Right cardiac atrium (tissue), 5 donors: ENCODE measurements at regions not wholly inside any gene's neighbourhood (a gene's known extent, or its start where the extent isn't known, plus 50 kb on each side); places are given as distances from the start of the nearest gene placed in this dataset.

Experiments used
- ATAC-seq, 2 donors: fragments of 200-7000 bp; cut with Tn5 transposase; one replicate each; pipeline versions ENCODE4 v1.8.0 to v1.9.1; 2020; ENCODE audit warnings: moderate library complexity in 2 of 2, mild to moderate bottlenecking in 1 of 2
- DNase-seq, 3 donors: peaks; one replicate each; pipeline ENCODE4 v3.0.0-alpha.2; 2020
- H3K27ac ChIP-seq: one replicate; pipeline ENCODE4 v1.5.1; 2013; ENCODE audit warnings: mild to moderate bottlenecking, low read length, control low read depth, moderate library complexity
- H3K27me3 ChIP-seq: one replicate; pipeline ENCODE4 v1.6.1; 2013; ENCODE audit not compliant: control insufficient read depth, insufficient read depth
- H3K4me1 ChIP-seq: one replicate; pipeline ENCODE4 v1.6.1; 2013; ENCODE audit warnings: low read length; ENCODE audit not compliant: control insufficient read depth, insufficient read depth
- H3K4me3 ChIP-seq: one replicate; pipeline ENCODE4 v1.5.1; 2013; ENCODE audit warnings: low read length, control low read depth
- H3K9me3 ChIP-seq: one replicate; pipeline ENCODE4 v1.6.1; 2013; ENCODE audit warnings: low read length; ENCODE audit not compliant: control insufficient read depth
- WGBS: extraction: QIAGEN DNeasy Blood & Tissue Kit; methylation state at CpG from one replicate; pipeline ENCODE4 v1.1.7; 2013; 5-methylcytosine and 5-hydroxymethylcytosine counted together
- intact Hi-C, 4 donors: fragments of 100-400 bp; cut with DNase I; formaldehyde crosslinking; loops; one replicate each; pipeline versions ENCODE4 v1.11.0 to v1.14.0; 2022 to 2023
- donor health status: healthy with polysubstance abuse.
- donor health status: DM: no; HTN: yes; CAD: no.
- donor health status: DM: no; HTN: no; CAD: no.
- donor health status: DM: no; HTN: yes; CAD: no; lungs with severe emphysema.
- donor health status: DM: yes; HTN: yes; CAD: no.

GRCh38 chr16:35221482-35222185, 1762.2 kb downstream of the TP53TG3F start:
- DNase-seq (no peak), ATAC-seq (no peak)
- 82% methylated on average over 32 of the region's 32 CpGs for WGBS
- Histone ChIP-seq H3K9me3 (no peaks in the 10 kb centered on the region), H3K27me3 (no peaks in the 10 kb centered on the region), H3K4me1 (no peaks in the 10 kb centered on the region), H3K4me3 (no peak overlapping the region), H3K27ac (no peak overlapping the region)
- intact Hi-C loops, result no loop called here

DNA sequence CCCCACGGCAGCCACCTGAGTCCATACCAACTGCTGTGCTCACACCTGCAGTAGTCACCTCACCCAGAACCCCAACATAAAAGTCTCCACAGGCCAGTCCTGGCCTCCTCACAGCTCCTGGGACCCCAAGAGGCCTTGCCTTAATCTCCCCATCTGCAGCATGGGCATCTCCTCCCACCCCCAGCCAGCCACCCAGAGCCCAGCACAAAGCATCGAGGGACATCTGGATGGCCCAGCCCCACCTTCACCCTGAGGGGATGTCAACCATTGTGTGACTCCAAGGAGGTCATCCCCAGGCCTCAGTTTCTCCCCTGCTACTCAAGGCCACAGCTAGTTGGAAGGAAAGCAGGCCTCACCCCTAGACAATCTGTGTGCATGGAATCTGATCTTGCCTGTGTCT, 1775.3 kb downstream of the TP53TG3F start:
- no peaks in the 10 kb centered on the region for H3K4me1 ChIP-seq
- H3K4me3 ChIP-seq, result no peak overlapping the region
- 59% methylated on average over 2 of the region's 2 CpGs for WGBS
- intact Hi-C loops, result no loop called here
- no peak overlapping the region for H3K27ac ChIP-seq
- ATAC-seq, result no peak
- no peak for DNase-seq
- peaks cover 3% of the 10 kb centered on the region for H3K9me3 ChIP-seq
- no peaks in the 10 kb centered on the region for H3K27me3 ChIP-seq

DNA sequence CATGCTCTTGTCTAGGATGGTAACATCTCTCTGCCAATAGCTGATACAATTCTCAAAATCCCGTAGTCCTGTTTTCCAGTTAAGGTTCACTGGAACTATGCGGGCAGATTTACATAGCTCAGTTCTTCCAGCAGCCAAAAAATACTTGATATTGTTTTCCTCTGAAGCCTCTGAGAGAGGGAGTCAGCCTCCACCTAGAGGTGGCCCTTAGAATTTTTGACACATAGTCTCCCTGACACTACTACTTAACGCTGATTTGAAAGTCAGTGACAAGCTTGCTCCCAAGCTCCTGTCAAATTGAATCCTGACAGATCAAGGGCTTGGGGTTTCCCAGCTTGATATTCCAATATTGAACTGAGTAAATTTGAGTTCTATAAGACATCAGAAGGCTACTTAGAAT, 1780.1 kb downstream of the TP53TG3F start:
- no peak for ATAC-seq
- DNase-seq, result no peak
- intact Hi-C loops, result no loop called here
- Histone ChIP-seq H3K4me1 (no peaks in the 10 kb centered on the region), H3K9me3 (no peaks in the 10 kb centered on the region), H3K27me3 (no peaks in the 10 kb centered on the region), H3K4me3 (no peak overlapping the region), H3K27ac (no peak overlapping the region)
- 72% methylated on average over 3 of the region's 3 CpGs for WGBS

GRCh38 chr16:35249051-35249450, 1789.6 kb downstream of the TP53TG3F start:
- H3K27me3 ChIP-seq, result no peaks in the 10 kb centered on the region
- H3K4me3 ChIP-seq, result no peak overlapping the region
- WGBS, result 8% methylated on average over 1 of the region's 1 CpG
- H3K4me1 ChIP-seq, result no peaks in the 10 kb centered on the region
- intact Hi-C loops, result no loop called here
- ATAC-seq, result no peak
- DNase-seq, result no peak
- no peak overlapping the region for H3K27ac ChIP-seq
- no peaks in the 10 kb centered on the region for H3K9me3 ChIP-seq

DNA sequence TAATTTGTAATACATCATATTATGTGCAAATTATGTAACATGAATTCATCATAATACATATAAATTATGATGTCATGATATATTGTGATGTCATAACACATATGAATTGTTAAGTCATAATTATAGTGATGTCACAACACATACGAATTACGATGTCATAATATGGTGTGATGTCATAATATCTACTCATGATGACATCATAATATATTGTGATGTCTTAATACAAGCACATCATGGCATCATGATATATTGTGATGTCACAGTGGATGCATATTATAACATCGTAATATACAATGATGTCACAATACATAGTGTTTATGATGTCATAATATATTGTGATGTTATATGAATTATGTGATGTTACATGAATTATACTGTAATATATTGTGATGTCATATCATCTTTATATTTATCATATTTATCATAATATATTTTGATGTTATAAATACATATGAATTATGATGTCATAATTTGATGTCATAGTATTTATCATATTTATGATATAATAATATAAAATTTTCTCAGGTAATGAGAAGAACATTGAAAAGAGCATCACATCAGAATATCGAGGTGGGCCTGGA, 1793.0 kb downstream of the TP53TG3F start:
- DNase-seq, result no peak
- Histone ChIP-seq H3K27me3 (no peaks in the 10 kb centered on the region), H3K4me1 (no peaks in the 10 kb centered on the region), H3K9me3 (no peaks in the 10 kb centered on the region), H3K27ac (no peak overlapping the region), H3K4me3 (no peak overlapping the region)
- intact Hi-C loops, result no loop called here
- WGBS, result 78% methylated on average over 4 of the region's 4 CpGs
- ATAC-seq, result no peak

DNA sequence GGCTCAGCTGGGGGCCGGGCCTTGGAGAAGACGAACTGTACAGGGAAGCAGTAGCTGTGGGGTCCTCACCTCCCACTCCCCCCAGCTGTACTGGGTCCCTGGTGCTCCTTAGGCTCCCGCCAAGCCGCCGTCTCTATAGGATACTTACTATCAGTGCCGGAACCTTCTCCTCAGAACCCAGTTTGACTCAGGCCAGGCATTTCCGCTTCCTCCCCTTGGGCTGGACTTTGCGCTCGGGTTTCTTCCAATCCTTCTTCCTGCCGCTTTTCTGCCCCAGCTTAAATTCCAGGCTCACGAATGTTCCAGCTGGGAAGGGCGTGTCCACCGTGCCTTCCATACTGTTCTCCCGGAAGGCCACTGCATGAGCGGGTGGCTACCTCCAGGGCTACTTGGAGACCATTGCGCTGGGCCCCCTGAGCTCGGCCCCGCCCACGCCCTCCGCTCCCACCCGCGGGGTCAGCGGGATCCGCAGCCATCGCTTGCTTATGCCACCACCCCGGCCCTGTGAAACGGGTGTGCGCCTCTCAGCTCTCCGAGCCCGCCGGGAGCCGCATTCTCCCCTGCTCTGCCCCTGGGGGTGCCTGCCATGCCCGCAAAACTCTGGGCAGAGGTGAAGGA, 1795.9 kb downstream of the TP53TG3F start:
- H3K4me3 ChIP-seq, result no peak overlapping the region
- ATAC-seq (no peak), DNase-seq (no peak)
- intact Hi-C loops, result no loop called here
- 48% methylated on average over 33 of the region's 33 CpGs for WGBS
- no peaks in the 10 kb centered on the region for H3K27me3 ChIP-seq
- H3K9me3 ChIP-seq, result no peaks in the 10 kb centered on the region
- no peaks in the 10 kb centered on the region for H3K4me1 ChIP-seq
- H3K27ac ChIP-seq, result no peak overlapping the region

GRCh38 chr16:35255816-35256215, 1796.4 kb downstream of the TP53TG3F start:
- no peaks in the 10 kb centered on the region for H3K4me1 ChIP-seq
- H3K27ac ChIP-seq, result no peak overlapping the region
- no peaks in the 10 kb centered on the region for H3K27me3 ChIP-seq
- WGBS, result 41% methylated on average over 11 of the region's 11 CpGs
- no peaks in the 10 kb centered on the region for H3K9me3 ChIP-seq
- DNase-seq (no peak), ATAC-seq (no peak)
- H3K4me3 ChIP-seq, result no peak overlapping the region
- intact Hi-C loops, result no loop called here

DNA sequence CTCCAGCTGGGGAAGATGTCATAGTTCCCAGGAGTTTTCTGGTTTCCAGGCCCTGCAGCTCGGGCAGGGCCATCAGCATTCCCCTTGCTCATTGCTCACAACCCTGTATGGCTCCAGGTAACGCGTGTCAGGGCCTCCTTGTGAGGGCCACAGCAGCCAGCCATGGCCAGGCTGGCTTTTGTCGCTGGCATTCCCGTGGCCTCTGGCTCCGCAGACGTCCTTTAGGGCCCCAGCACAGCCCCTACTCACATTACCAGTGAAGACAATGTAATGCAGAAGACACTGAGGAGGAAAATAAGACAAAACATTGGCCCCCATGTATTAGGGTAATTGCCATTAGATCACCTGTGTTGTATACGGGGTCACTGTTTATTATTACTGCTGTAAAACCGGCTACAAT, 1799.0 kb downstream of the TP53TG3F start:
- intact Hi-C loops, result no loop called here
- H3K27me3 ChIP-seq, result no peaks in the 10 kb centered on the region
- no peaks in the 10 kb centered on the region for H3K4me1 ChIP-seq
- DNase-seq, result no peak
- H3K27ac ChIP-seq, result no peak overlapping the region
- WGBS, result 65% methylated on average over 9 of the region's 9 CpGs
- ATAC-seq, result no peak
- no peaks in the 10 kb centered on the region for H3K9me3 ChIP-seq
- no peak overlapping the region for H3K4me3 ChIP-seq

DNA sequence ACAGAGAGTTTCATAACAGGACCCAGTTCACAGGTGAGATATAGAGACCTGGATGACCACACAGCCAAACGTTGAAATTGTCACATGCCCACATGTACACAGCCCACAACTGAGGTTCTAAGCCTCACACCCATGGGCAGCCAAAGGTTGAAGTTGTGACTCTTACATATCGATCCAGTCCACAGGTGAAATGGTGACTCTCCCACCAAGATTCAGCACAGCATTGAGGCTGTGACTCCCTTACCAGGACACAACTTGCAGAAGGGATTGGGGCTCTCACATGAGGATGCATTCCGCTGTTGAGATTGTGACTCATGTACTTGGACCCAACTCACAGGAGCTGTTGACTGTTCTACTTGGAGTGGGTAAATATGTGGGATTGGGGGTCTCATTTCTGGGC, 1836.4 kb downstream of the TP53TG3F start:
- no peaks in the 10 kb centered on the region for H3K9me3 ChIP-seq
- 47% methylated on average over 3 of the region's 3 CpGs for WGBS

DNA sequence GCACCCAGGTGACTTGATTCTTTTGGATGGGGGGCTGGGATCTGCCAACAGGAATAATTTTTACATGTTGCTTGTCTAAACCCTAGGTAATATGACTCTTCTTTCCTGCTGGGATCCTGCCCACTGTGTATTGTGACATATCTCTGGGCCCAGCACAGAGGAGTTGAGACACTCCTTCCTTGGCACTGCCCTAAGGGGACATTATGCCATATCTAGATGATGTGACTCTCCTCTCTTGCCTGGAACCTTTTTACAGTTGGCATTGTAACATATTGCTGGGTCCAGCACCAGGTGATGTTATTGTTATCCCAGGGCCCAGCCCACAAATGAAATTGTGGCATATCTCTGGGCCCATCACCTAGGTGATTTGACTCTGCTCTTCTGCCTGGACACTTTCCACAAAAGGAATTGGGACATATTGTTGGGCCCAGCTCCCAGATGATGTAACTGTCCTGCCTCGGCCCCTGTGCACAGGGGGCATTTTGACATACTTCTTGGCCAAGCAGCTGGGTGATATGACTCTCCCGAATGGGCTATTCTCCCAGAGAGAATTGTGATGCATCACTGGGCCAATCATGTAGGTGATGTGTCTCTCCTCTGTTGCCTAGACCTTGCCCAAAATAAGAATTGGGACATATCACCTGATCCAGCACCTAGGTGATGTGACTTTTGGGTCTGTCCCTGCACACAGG, 1837.7 kb downstream of the TP53TG3F start:
- H3K27ac ChIP-seq, result no peak overlapping the region
- DNase-seq, result no peak
- no peaks in the 10 kb centered on the region for H3K9me3 ChIP-seq
- no peaks in the 10 kb centered on the region for H3K27me3 ChIP-seq
- ATAC-seq, result no peak
- no peak overlapping the region for H3K4me3 ChIP-seq
- H3K4me1 ChIP-seq, result no peaks in the 10 kb centered on the region
- 55% methylated on average over 2 of the region's 2 CpGs for WGBS
- intact Hi-C loops, result no loop called here

More for the DNA sequence above, 1836.4 kb downstream of the TP53TG3F start:
- DNase-seq (no peak), ATAC-seq (no peak)
- Histone ChIP-seq H3K4me3 (no peak overlapping the region), H3K27ac (no peak overlapping the region), H3K27me3 (no peaks in the 10 kb centered on the region), H3K4me1 (no peaks in the 10 kb centered on the region)
- intact Hi-C loops, result no loop called here
